CD4-positive, alpha-beta T cell treated with Interleukin-6 at 100 ng/mL for 8 hours (primary cell): ENCODE measurements at regions not wholly inside any gene's neighbourhood (a gene's known extent, or its start where the extent isn't known, plus 50 kb on each side); places are given as distances from the start of the nearest gene placed in this dataset.

ENCODE experiments used
- DNase-seq: peaks from one replicate; pipeline ENCODE4 v3.0.0-alpha.2; 2020; ENCODE audit warnings: mixed read lengths, low spot score

- DNase-seq = peak; percentile 7
Observed at GRCh38 chrX:39439906-39440798, 638.9 kb downstream of the MID1IP1 start.

- DNase-seq = no peak
Observed at GRCh38 chrX:39440799-39441284, 639.6 kb downstream of the MID1IP1 start.

- DNase-seq = no peak
Observed at GRCh38 chrX:39442332-39442731, 641.1 kb downstream of the MID1IP1 start.

- no peak for DNase-seq
Observed at GRCh38 chrX:39443240-39443639, 642.0 kb downstream of the MID1IP1 start.

GRCh38 chrX:39445336-39445735 lies 644.1 kb downstream of the MID1IP1 start:
- DNase-seq = peak; percentile 15

- no peak for DNase-seq
Observed at GRCh38 chrX:39449352-39449751, 648.1 kb downstream of the MID1IP1 start.

GRCh38 chrX:39450234-39450977 lies 647.4 kb downstream of the BCOR start:
- DNase-seq = no peak

GRCh38 chrX:39451046-39451445 lies 646.7 kb downstream of the BCOR start:
- no peak for DNase-seq

- DNase-seq = no peak
Observed at GRCh38 chrX:39452401-39452800, 645.4 kb downstream of the BCOR start.

GRCh38 chrX:39453889-39454621 lies 643.7 kb downstream of the BCOR start:
- DNase-seq = no peak

GRCh38 chrX:39456894-39457604 lies 640.7 kb downstream of the BCOR start:
- no peak for DNase-seq

GRCh38 chrX:39458779-39459178 lies 639.0 kb downstream of the BCOR start:
- no peak for DNase-seq

- no peak for DNase-seq
Observed at GRCh38 chrX:39459204-39459603, 638.6 kb downstream of the BCOR start.

GRCh38 chrX:39459952-39460351 lies 637.8 kb downstream of the BCOR start:
- DNase-seq = no peak

GRCh38 chrX:39460499-39460898 lies 637.3 kb downstream of the BCOR start:
- no peak for DNase-seq

GRCh38 chrX:39462835-39463234 lies 634.9 kb downstream of the BCOR start:
- no peak for DNase-seq

- no peak for DNase-seq
Observed at GRCh38 chrX:39464253-39464652, 633.5 kb downstream of the BCOR start.

- DNase-seq = no peak
Observed at GRCh38 chrX:39465467-39465866, 632.3 kb downstream of the BCOR start.

GRCh38 chrX:39465906-39466305 lies 631.9 kb downstream of the BCOR start:
- no peak for DNase-seq

GRCh38 chrX:39469126-39469525 lies 628.6 kb downstream of the BCOR start:
- DNase-seq = no peak

GRCh38 chrX:39470588-39471407 lies 627.0 kb downstream of the BCOR start:
- DNase-seq = no peak
